ENCODE measurements at regions not wholly inside any gene's neighbourhood (a gene's known extent, or its start where the extent isn't known, plus 50 kb on each side); places are given as distances from the start of the nearest gene placed in this dataset.
A peak's percentile ranks its signal among the peaks of the same experiment; 100 is the strongest.

GRCh38 chr1:70864302-70864701 lies 183.3 kb downstream of the PTGER3 start:
- peak; percentile 67 for DNase-seq (ENCODE audit: low read depth)
- TF ChIP-seq CTCF (conservative IDR thresholded peaks at IDR 0.05; ENCODE audit: low read length), result no peak
- H3K4me3 ChIP-seq (ENCODE audit: low read length), result no peak overlapping the region

- no peak for DNase-seq (ENCODE audit: low read depth)
- no peak overlapping the region for H3K4me3 ChIP-seq (ENCODE audit: low read length)
- TF ChIP-seq CTCF (conservative IDR thresholded peaks at IDR 0.05; ENCODE audit: low read length), result no peak
Measured at GRCh38 chr1:70866542-70867264, 180.9 kb downstream of the PTGER3 start.

GRCh38 chr1:70871790-70872189 lies 175.8 kb downstream of the PTGER3 start:
- no peak for TF ChIP-seq CTCF (conservative IDR thresholded peaks at IDR 0.05; ENCODE audit: low read length)
- H3K4me3 ChIP-seq (ENCODE audit: low read length), result no peak overlapping the region
- DNase-seq (ENCODE audit: low read depth), result no peak

GRCh38 chr1:70874063-70874462 lies 173.6 kb downstream of the PTGER3 start:
- no peak for TF ChIP-seq CTCF (conservative IDR thresholded peaks at IDR 0.05; ENCODE audit: low read length)
- peak; percentile 9 for DNase-seq (ENCODE audit: low read depth)
- H3K4me3 ChIP-seq (ENCODE audit: low read length), result no peak overlapping the region

GRCh38 chr1:70874818-70875217 lies 172.8 kb downstream of the PTGER3 start:
- no peak for TF ChIP-seq CTCF (conservative IDR thresholded peaks at IDR 0.05; ENCODE audit: low read length)
- no peak overlapping the region for H3K4me3 ChIP-seq (ENCODE audit: low read length)
- peak; percentile 51 for DNase-seq (ENCODE audit: low read depth)

GRCh38 chr1:70877343-70877742 lies 170.3 kb downstream of the PTGER3 start:
- no peak overlapping the region for H3K4me3 ChIP-seq (ENCODE audit: low read length)
- no peak for TF ChIP-seq CTCF (conservative IDR thresholded peaks at IDR 0.05; ENCODE audit: low read length)
- no peak for DNase-seq (ENCODE audit: low read depth)

- no peak for TF ChIP-seq CTCF (conservative IDR thresholded peaks at IDR 0.05; ENCODE audit: low read length)
- no peak overlapping the region for H3K4me3 ChIP-seq (ENCODE audit: low read length)
- DNase-seq (ENCODE audit: low read depth), result peak; percentile 46
Measured at GRCh38 chr1:70887936-70888335, 159.7 kb downstream of the PTGER3 start.

All from AG10803 (cell line).